ENCODE measurements at regions not wholly inside any gene's neighbourhood (a gene's known extent, or its start where the extent isn't known, plus 50 kb on each side); places are given as distances from the start of the nearest gene placed in this dataset.

GRCh38 chr2:16404551-16405300 is 260.9 kb downstream of the CYRIA start:
- H3K4me3 ChIP-seq (ENCODE audit: low read depth, low read length) = no peak overlapping the region
- TF ChIP-seq CTCF (IDR thresholded peaks at IDR 0.05; ENCODE audit: borderline replicate concordance, insufficient read depth, low read depth, low read length) = no peak

- TF ChIP-seq CTCF (IDR thresholded peaks at IDR 0.05; ENCODE audit: borderline replicate concordance, insufficient read depth, low read depth, low read length) = no peak
- no peak overlapping the region for H3K4me3 ChIP-seq (ENCODE audit: low read depth, low read length)
Measured at GRCh38 chr2:16404146-16404545, 261.5 kb downstream of the CYRIA start.

- TF ChIP-seq CTCF (IDR thresholded peaks at IDR 0.05; ENCODE audit: borderline replicate concordance, insufficient read depth, low read depth, low read length) = no peak
- H3K4me3 ChIP-seq (ENCODE audit: low read depth, low read length) = no peak overlapping the region
Measured at GRCh38 chr2:16402891-16403290, 262.7 kb downstream of the CYRIA start.

- no peak overlapping the region for H3K4me3 ChIP-seq (ENCODE audit: low read depth, low read length)
- no peak for TF ChIP-seq CTCF (IDR thresholded peaks at IDR 0.05; ENCODE audit: borderline replicate concordance, insufficient read depth, low read depth, low read length)
Measured at GRCh38 chr2:16401761-16402300, 263.8 kb downstream of the CYRIA start.

- no peak overlapping the region for H3K4me3 ChIP-seq (ENCODE audit: low read depth, low read length)
- no peak for TF ChIP-seq CTCF (IDR thresholded peaks at IDR 0.05; ENCODE audit: borderline replicate concordance, insufficient read depth, low read depth, low read length)
Measured at GRCh38 chr2:16400127-16400623, 265.5 kb downstream of the CYRIA start.

- no peak for TF ChIP-seq CTCF (IDR thresholded peaks at IDR 0.05; ENCODE audit: borderline replicate concordance, insufficient read depth, low read depth, low read length)
- no peak overlapping the region for H3K4me3 ChIP-seq (ENCODE audit: low read depth, low read length)
Measured at GRCh38 chr2:16398486-16399043, 267.1 kb downstream of the CYRIA start.
